HAP-1 (cell line): ENCODE measurements at regions not wholly inside any gene's neighbourhood (a gene's known extent, or its start where the extent isn't known, plus 50 kb on each side); places are given as distances from the start of the nearest gene placed in this dataset.

Source experiments
- DNase-seq, 2 experiments: peaks; one replicate each; pipeline ENCODE4 v3.0.0-alpha.2; 2016 to 2020; ENCODE audit warnings: low spot score in 2 of 2
- H3K27me3 ChIP-seq: fragments of 250-450 bp; sonication (Bioruptor Pico); 2 replicates; pipeline ENCODE4 v1.5.1; 2020; ENCODE audit warnings: low read depth, mild to moderate bottlenecking, moderate library complexity
- H3K36me3 ChIP-seq: fragments of 250-450 bp; sonication (Bioruptor Pico); replicated peaks from 2 replicates; pipeline ENCODE4 v1.5.1; 2020; ENCODE audit warnings: mild to moderate bottlenecking
- H3K4me1 ChIP-seq: fragments of 250-450 bp; sonication (Bioruptor Pico); 2 replicates; pipeline ENCODE4 v1.5.1; 2020; ENCODE audit warnings: mild to moderate bottlenecking
- H3K4me3 ChIP-seq: fragments of 250-450 bp; sonication (Bioruptor Pico); 2 replicates; pipeline ENCODE4 v1.5.1; 2020; ENCODE audit warnings: mild to moderate bottlenecking, moderate library complexity
- H3K9me3 ChIP-seq: fragments of 250-450 bp; sonication (Bioruptor Pico); 2 replicates; pipeline ENCODE4 v1.5.1; 2020; ENCODE audit warnings: mild to moderate bottlenecking, moderate library complexity
- in situ Hi-C: fragments of 300-500 bp; cut with MboI; formaldehyde crosslinking; loops from 3 replicates; pipeline ENCODE4 v1.14.3; 2020; ENCODE audit warnings: low sequenced_read_pairs, inconsistent platforms, mixed read lengths

GRCh38 chr12:28830491-28830890 is 318.6 kb upstream of the FAR2 start:
- H3K27me3 ChIP-seq = no peaks in the 10 kb centered on the region
- in situ Hi-C loops = no loop called here
- H3K4me3 ChIP-seq = no peak overlapping the region
- H3K4me1 ChIP-seq = no peaks in the 10 kb centered on the region
- H3K36me3 ChIP-seq = no peaks in the 10 kb centered on the region
- peak in 1 of 2 experiments; percentile 14 for DNase-seq
- no peaks in the 10 kb centered on the region for H3K9me3 ChIP-seq

- in situ Hi-C loops = no loop called here
Measured at GRCh38 chr12:28844718-28845117, 304.4 kb upstream of the FAR2 start.

GRCh38 chr12:28851781-28852180 is 297.3 kb upstream of the FAR2 start:
- no peaks in the 10 kb centered on the region for H3K36me3 ChIP-seq
- in situ Hi-C loops = no loop called here
- peaks cover 2% of the 10 kb centered on the region; the same call in 1 of the 2 replicates for H3K9me3 ChIP-seq
- no peak for DNase-seq
- peaks cover 4% of the 10 kb centered on the region; the same call in 1 of the 2 replicates for H3K4me1 ChIP-seq
- no peak overlapping the region for H3K4me3 ChIP-seq
- no peaks in the 10 kb centered on the region for H3K27me3 ChIP-seq

More at GRCh38 chr12:28844718-28845117, 304.4 kb upstream of the FAR2 start:
- Histone ChIP-seq H3K9me3 (0 out of 2 replicates have a peak, but pooled peaks cover 2% of the 10 kb centered on the region), H3K4me3 (no peak overlapping the region), H3K27me3 (no peaks in the 10 kb centered on the region), H3K36me3 (no peaks in the 10 kb centered on the region), H3K4me1 (no peaks in the 10 kb centered on the region)
- DNase-seq = no peak

- no peak for DNase-seq
- H3K4me3 ChIP-seq = no peak overlapping the region
- no peaks in the 10 kb centered on the region for H3K36me3 ChIP-seq
- in situ Hi-C loops = no loop called here
- no peaks in the 10 kb centered on the region; the same call in 1 of the 2 replicates for H3K9me3 ChIP-seq
- H3K27me3 ChIP-seq = no peaks in the 10 kb centered on the region
- H3K4me1 ChIP-seq = peaks cover 4% of the 10 kb centered on the region; the same call in 1 of the 2 replicates
Measured at GRCh38 chr12:28855761-28856310, 293.2 kb upstream of the FAR2 start.

GRCh38 chr12:28857369-28857768 is 291.7 kb upstream of the FAR2 start:
- DNase-seq = no peak
- Histone ChIP-seq H3K4me1 (peaks cover 4% of the 10 kb centered on the region; the same call in 1 of the 2 replicates), H3K4me3 (no peak overlapping the region), H3K9me3 (no peaks in the 10 kb centered on the region; the same call in 1 of the 2 replicates), H3K27me3 (no peaks in the 10 kb centered on the region), H3K36me3 (no peaks in the 10 kb centered on the region)
- in situ Hi-C loops = no loop called here

- no peaks in the 10 kb centered on the region; the same call in 1 of the 2 replicates for H3K9me3 ChIP-seq
- in situ Hi-C loops = no loop called here
- H3K4me3 ChIP-seq = no peak overlapping the region
- H3K27me3 ChIP-seq = no peaks in the 10 kb centered on the region
- no peaks in the 10 kb centered on the region for H3K4me1 ChIP-seq
- DNase-seq = no peak
- no peaks in the 10 kb centered on the region for H3K36me3 ChIP-seq
Measured at GRCh38 chr12:28859551-28859950, 289.5 kb upstream of the FAR2 start.

GRCh38 chr12:28865776-28866175 is 283.3 kb upstream of the FAR2 start:
- in situ Hi-C loops = no loop called here
- H3K36me3 ChIP-seq = no peaks in the 10 kb centered on the region
- no peak overlapping the region for H3K4me3 ChIP-seq
- H3K9me3 ChIP-seq = no peaks in the 10 kb centered on the region
- no peaks in the 10 kb centered on the region for H3K4me1 ChIP-seq
- H3K27me3 ChIP-seq = no peaks in the 10 kb centered on the region
- no peak for DNase-seq

- in situ Hi-C loops = no loop called here
- H3K27me3 ChIP-seq = no peaks in the 10 kb centered on the region
- no peak overlapping the region for H3K4me3 ChIP-seq
- H3K9me3 ChIP-seq = no peaks in the 10 kb centered on the region
- no peak for DNase-seq
- H3K36me3 ChIP-seq = no peaks in the 10 kb centered on the region
- H3K4me1 ChIP-seq = 0 out of 2 replicates have a peak, but pooled peaks cover 2% of the 10 kb centered on the region
Measured at GRCh38 chr12:28866296-28866695, 282.8 kb upstream of the FAR2 start.

GRCh38 chr12:28866715-28867503 is 282.2 kb upstream of the FAR2 start:
- Histone ChIP-seq H3K9me3 (no peaks in the 10 kb centered on the region), H3K27me3 (no peaks in the 10 kb centered on the region), H3K4me1 (0 out of 2 replicates have a peak, but pooled peaks cover 5% of the 10 kb centered on the region), H3K36me3 (no peaks in the 10 kb centered on the region), H3K4me3 (no peak overlapping the region)
- no peak for DNase-seq
- in situ Hi-C loops = no loop called here

GRCh38 chr12:28868414-28868813 is 280.7 kb upstream of the FAR2 start:
- H3K36me3 ChIP-seq = no peaks in the 10 kb centered on the region
- in situ Hi-C loops = no loop called here
- no peak for DNase-seq
- H3K9me3 ChIP-seq = no peaks in the 10 kb centered on the region
- 0 out of 2 replicates have a peak, but pooled peaks cover 5% of the 10 kb centered on the region for H3K4me1 ChIP-seq
- H3K4me3 ChIP-seq = no peak overlapping the region
- H3K27me3 ChIP-seq = no peaks in the 10 kb centered on the region

- no peak overlapping the region for H3K4me3 ChIP-seq
- no peaks in the 10 kb centered on the region for H3K9me3 ChIP-seq
- in situ Hi-C loops = no loop called here
- H3K4me1 ChIP-seq = 0 out of 2 replicates have a peak, but pooled peaks cover 5% of the 10 kb centered on the region
- H3K36me3 ChIP-seq = no peaks in the 10 kb centered on the region
- DNase-seq = no peak
- no peaks in the 10 kb centered on the region for H3K27me3 ChIP-seq
Measured at GRCh38 chr12:28869197-28869596, 279.9 kb upstream of the FAR2 start.

GRCh38 chr12:28870839-28871440 is 278.1 kb upstream of the FAR2 start:
- no peaks in the 10 kb centered on the region for H3K9me3 ChIP-seq
- no peak for DNase-seq
- in situ Hi-C loops = no loop called here

GRCh38 chr12:28872654-28873268 is 276.3 kb upstream of the FAR2 start:
- 0 out of 2 replicates have a peak, but pooled peaks cover 5% of the 10 kb centered on the region for H3K4me1 ChIP-seq
- in situ Hi-C loops = no loop called here
- no peaks in the 10 kb centered on the region for H3K36me3 ChIP-seq
- no peaks in the 10 kb centered on the region for H3K27me3 ChIP-seq
- no peak overlapping the region for H3K4me3 ChIP-seq
- DNase-seq = peak; percentile 69 to 84
- H3K9me3 ChIP-seq = no peaks in the 10 kb centered on the region

More at GRCh38 chr12:28870839-28871440, 278.1 kb upstream of the FAR2 start:
- Histone ChIP-seq H3K36me3 (no peaks in the 10 kb centered on the region), H3K27me3 (no peaks in the 10 kb centered on the region), H3K4me1 (0 out of 2 replicates have a peak, but pooled peaks cover 5% of the 10 kb centered on the region), H3K4me3 (no peak overlapping the region)
